ENCODE measurements at regions not wholly inside any gene's neighbourhood (a gene's known extent, or its start where the extent isn't known, plus 50 kb on each side); places are given as distances from the start of the nearest gene placed in this dataset.

DNA sequence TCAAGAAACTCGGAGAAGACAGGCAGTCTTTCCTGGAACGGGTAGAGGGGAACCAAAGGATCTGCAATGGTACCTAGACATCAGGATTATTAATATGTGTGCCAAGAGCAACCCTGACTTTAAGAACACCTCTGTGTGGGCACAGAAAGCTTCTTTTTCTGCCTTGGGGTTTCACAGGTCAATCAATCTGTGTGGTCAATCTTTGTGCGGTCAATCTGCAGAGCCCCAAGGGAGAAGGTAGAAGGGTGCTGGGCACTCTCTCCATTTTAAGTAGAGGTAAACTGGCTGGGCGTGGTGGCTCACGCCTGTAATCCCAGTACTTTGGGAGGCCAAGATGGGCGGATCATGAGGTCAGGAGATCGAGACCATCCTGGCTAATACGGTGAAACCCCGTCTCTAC, 100.7 kb downstream of the ARF6 start:
- TF ChIP-seq, protein P1, sequence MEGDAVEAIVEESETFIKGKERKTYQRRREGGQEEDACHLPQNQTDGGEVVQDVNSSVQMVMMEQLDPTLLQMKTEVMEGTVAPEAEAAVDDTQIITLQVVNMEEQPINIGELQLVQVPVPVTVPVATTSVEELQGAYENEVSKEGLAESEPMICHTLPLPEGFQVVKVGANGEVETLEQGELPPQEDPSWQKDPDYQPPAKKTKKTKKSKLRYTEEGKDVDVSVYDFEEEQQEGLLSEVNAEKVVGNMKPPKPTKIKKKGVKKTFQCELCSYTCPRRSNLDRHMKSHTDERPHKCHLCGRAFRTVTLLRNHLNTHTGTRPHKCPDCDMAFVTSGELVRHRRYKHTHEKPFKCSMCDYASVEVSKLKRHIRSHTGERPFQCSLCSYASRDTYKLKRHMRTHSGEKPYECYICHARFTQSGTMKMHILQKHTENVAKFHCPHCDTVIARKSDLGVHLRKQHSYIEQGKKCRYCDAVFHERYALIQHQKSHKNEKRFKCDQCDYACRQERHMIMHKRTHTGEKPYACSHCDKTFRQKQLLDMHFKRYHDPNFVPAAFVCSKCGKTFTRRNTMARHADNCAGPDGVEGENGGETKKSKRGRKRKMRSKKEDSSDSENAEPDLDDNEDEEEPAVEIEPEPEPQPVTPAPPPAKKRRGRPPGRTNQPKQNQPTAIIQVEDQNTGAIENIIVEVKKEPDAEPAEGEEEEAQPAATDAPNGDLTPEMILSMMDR (IDR thresholded peaks at IDR 0.05) = no peak
- TF ChIP-seq POLR2A (IDR thresholded peaks at IDR 0.05) = no peak
- TF ChIP-seq POLR2AphosphoS5 (IDR thresholded peaks at IDR 0.05) = no peak
- no peak for TF ChIP-seq EP300 (IDR thresholded peaks at IDR 0.05)
